Left lung (tissue), 4 donors: ENCODE measurements at regions not wholly inside any gene's neighbourhood (a gene's known extent, or its start where the extent isn't known, plus 50 kb on each side); places are given as distances from the start of the nearest gene placed in this dataset.

Experiments used
- ATAC-seq: fragments of 200-7000 bp; cut with Tn5 transposase; one replicate; pipeline ENCODE4 v1.9.1; 2020; ENCODE audit warnings: moderate library complexity
- DNase-seq, 4 donors: peaks; one replicate each; pipeline ENCODE4 v3.0.0-alpha.2; 2013 to 2020
- H3K27ac ChIP-seq, 2 donors: fragments of 200-600 bp; sonication (generic) in 1 of 2; one replicate each; pipeline versions ENCODE4 v1.5.0 to v1.8.0; 2020 to 2021
- H3K27me3 ChIP-seq, 2 donors: fragments of 200-600 bp; sonication (generic) in 1 of 2; one replicate each; pipeline versions ENCODE4 v1.5.0 to v1.8.0; 2020 to 2021
- H3K36me3 ChIP-seq, 2 donors: fragments of 200-600 bp; sonication (generic) in 1 of 2; one replicate each; pipeline versions ENCODE4 v1.5.0 to v1.8.0; 2020 to 2021
- H3K4me1 ChIP-seq, 2 donors: fragments of 200-600 bp; one replicate each; pipeline ENCODE4 v1.8.0; 2021
- H3K4me3 ChIP-seq, 2 donors: fragments of 200-600 bp; sonication (generic) in 1 of 2; one replicate each; pipeline versions ENCODE4 v1.5.0 to v1.8.0; 2020 to 2021; ENCODE audit warnings: mild to moderate bottlenecking in 1 of 2
- H3K9me3 ChIP-seq, 2 donors: fragments of 200-600 bp; sonication (generic) in 1 of 2; one replicate each; pipeline versions ENCODE4 v1.5.0 to v1.8.0; 2020 to 2021
- CTCF ChIP-seq, 2 donors: fragments of 200-600 bp; sonication (generic) in 1 of 2; IDR thresholded peaks; one replicate each; pipeline versions ENCODE4 v1.5.0 to v1.8.0; 2021; ENCODE audit warnings: antibody characterized with exemption in 2 of 2
- intact Hi-C, 2 donors: fragments of 100-400 bp; cut with DNase I; formaldehyde crosslinking; loops; one replicate each; pipeline versions ENCODE4 v1.11.2 to v1.14.2; 2022
- donor health status: DM: no; HTN: yes; CAD: no.
- donor health status: DM: no; HTN: no; CAD: no.

- DNase-seq, result no peak
- H3K4me3 ChIP-seq, result no peak overlapping the region
- H3K4me1 ChIP-seq, result no peaks in the 10 kb centered on the region
- intact Hi-C loops, result no loop called here
- no peaks in the 10 kb centered on the region for H3K27me3 ChIP-seq
- no peak for TF ChIP-seq CTCF (IDR thresholded peaks at IDR 0.05)
- no peak for ATAC-seq
- H3K27ac ChIP-seq, result no peak overlapping the region
- H3K9me3 ChIP-seq, result no peaks in the 10 kb centered on the region
- H3K36me3 ChIP-seq, result no peaks in the 10 kb centered on the region
Measured at GRCh38 chr14:59037620-59038019, 150.8 kb upstream of the DAAM1 start.

- H3K36me3 ChIP-seq, result no peaks in the 10 kb centered on the region
- H3K4me3 ChIP-seq, result no peak overlapping the region
- H3K9me3 ChIP-seq, result no peaks in the 10 kb centered on the region
- H3K27ac ChIP-seq, result no peak overlapping the region
- H3K4me1 ChIP-seq, result no peaks in the 10 kb centered on the region
- ATAC-seq (no peak), DNase-seq (no peak)
- no peaks in the 10 kb centered on the region for H3K27me3 ChIP-seq
- no peak for TF ChIP-seq CTCF (IDR thresholded peaks at IDR 0.05)
- intact Hi-C loops, result no loop called here
Measured at GRCh38 chr14:59038746-59039145, 149.7 kb upstream of the DAAM1 start.

- ATAC-seq (no peak), DNase-seq (no peak)
- Histone ChIP-seq H3K36me3 (no peaks in the 10 kb centered on the region), H3K27ac (no peak overlapping the region), H3K4me3 (no peak overlapping the region), H3K27me3 (no peaks in the 10 kb centered on the region), H3K9me3 (no peaks in the 10 kb centered on the region), H3K4me1 (no peaks in the 10 kb centered on the region)
- intact Hi-C loops, result no loop called here
- no peak for TF ChIP-seq CTCF (IDR thresholded peaks at IDR 0.05)
Measured at GRCh38 chr14:59041308-59041707, 147.2 kb upstream of the DAAM1 start.

GRCh38 chr14:59044707-59045106, 143.8 kb upstream of the DAAM1 start:
- H3K36me3 ChIP-seq, result no peaks in the 10 kb centered on the region
- DNase-seq (no peak), ATAC-seq (no peak)
- TF ChIP-seq CTCF (IDR thresholded peaks at IDR 0.05), result no peak
- no peaks in the 10 kb centered on the region for H3K27me3 ChIP-seq
- intact Hi-C loops, result no loop called here
- H3K4me1 ChIP-seq, result no peaks in the 10 kb centered on the region
- no peak overlapping the region for H3K27ac ChIP-seq
- H3K9me3 ChIP-seq, result no peaks in the 10 kb centered on the region
- no peak overlapping the region for H3K4me3 ChIP-seq

- Histone ChIP-seq H3K4me3 (no peak overlapping the region), H3K9me3 (no peaks in the 10 kb centered on the region), H3K27me3 (no peaks in the 10 kb centered on the region), H3K27ac (no peak overlapping the region), H3K4me1 (no peaks in the 10 kb centered on the region), H3K36me3 (no peaks in the 10 kb centered on the region)
- no peak for DNase-seq
- no peak for TF ChIP-seq CTCF (IDR thresholded peaks at IDR 0.05)
- intact Hi-C loops, result no loop called here
- ATAC-seq, result no peak
Measured at GRCh38 chr14:59046746-59047145, 141.7 kb upstream of the DAAM1 start.
